ENCODE measurements at regions not wholly inside any gene's neighbourhood (a gene's known extent, or its start where the extent isn't known, plus 50 kb on each side); places are given as distances from the start of the nearest gene placed in this dataset.

DNA sequence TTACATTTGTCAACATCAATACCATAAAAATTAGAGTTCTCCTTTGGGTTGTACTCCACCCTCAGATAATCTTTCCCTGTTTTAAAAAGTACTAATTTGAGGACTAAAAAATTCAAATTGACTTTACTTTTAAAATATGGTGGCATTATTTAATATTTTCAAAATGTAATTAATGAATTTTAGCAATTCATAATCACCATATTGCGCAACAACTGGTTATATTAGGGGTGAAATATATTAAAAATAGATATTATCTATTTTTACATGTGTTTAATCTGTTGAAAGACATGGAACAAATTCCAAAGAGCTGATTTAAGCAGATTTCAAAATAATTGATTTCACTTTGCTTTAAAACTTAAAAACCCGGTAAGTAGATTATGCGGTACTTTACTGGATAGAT is 236.6 kb upstream of the NOL4 start:
- no peak overlapping the region for H3K4me3 Mint-ChIP-seq
- no peaks in the 10 kb centered on the region for H3K36me3 Mint-ChIP-seq (ENCODE audit: low read depth)
- H3K27ac Mint-ChIP-seq, result no peak overlapping the region
- no peaks in the 10 kb centered on the region for H3K4me1 Mint-ChIP-seq
- H3K9me3 Mint-ChIP-seq, result peaks cover 6% of the 10 kb centered on the region
- TF ChIP-seq, protein P1, sequence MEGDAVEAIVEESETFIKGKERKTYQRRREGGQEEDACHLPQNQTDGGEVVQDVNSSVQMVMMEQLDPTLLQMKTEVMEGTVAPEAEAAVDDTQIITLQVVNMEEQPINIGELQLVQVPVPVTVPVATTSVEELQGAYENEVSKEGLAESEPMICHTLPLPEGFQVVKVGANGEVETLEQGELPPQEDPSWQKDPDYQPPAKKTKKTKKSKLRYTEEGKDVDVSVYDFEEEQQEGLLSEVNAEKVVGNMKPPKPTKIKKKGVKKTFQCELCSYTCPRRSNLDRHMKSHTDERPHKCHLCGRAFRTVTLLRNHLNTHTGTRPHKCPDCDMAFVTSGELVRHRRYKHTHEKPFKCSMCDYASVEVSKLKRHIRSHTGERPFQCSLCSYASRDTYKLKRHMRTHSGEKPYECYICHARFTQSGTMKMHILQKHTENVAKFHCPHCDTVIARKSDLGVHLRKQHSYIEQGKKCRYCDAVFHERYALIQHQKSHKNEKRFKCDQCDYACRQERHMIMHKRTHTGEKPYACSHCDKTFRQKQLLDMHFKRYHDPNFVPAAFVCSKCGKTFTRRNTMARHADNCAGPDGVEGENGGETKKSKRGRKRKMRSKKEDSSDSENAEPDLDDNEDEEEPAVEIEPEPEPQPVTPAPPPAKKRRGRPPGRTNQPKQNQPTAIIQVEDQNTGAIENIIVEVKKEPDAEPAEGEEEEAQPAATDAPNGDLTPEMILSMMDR (IDR thresholded peaks at IDR 0.05; ENCODE audit: unreplicated experiment in 3 of 3), result no peak
- H3K27me3 Mint-ChIP-seq (ENCODE audit: low read depth), result no peaks in the 10 kb centered on the region

DNA sequence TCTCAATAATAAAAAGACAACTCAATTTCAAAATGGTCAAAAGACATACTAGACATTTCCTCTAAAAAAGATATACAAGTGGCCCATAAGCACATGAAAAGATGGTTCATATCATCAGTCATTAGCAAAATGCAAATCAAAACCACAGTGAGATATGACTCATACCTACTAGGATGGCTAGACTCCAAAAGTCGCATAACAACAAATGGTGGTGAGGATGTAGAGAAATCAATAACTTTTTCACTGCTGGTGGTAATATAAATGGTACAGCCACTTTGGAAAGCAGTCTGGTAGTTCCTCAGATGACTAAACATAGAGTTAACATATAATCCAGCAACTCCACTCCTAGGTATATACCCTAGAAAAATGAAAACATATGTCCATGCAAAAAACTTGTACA is 242.3 kb upstream of the NOL4 start:
- Mint-ChIP-seq H3K27ac (no peak overlapping the region), H3K4me3 (no peak overlapping the region), H3K36me3 (ENCODE audit: low read depth) (no peaks in the 10 kb centered on the region), H3K4me1 (no peaks in the 10 kb centered on the region), H3K9me3 (peaks cover 4% of the 10 kb centered on the region), H3K27me3 (ENCODE audit: low read depth) (no peaks in the 10 kb centered on the region)
- TF ChIP-seq, protein P1 (IDR thresholded peaks at IDR 0.05; ENCODE audit: unreplicated experiment in 3 of 3), result no peak

DNA sequence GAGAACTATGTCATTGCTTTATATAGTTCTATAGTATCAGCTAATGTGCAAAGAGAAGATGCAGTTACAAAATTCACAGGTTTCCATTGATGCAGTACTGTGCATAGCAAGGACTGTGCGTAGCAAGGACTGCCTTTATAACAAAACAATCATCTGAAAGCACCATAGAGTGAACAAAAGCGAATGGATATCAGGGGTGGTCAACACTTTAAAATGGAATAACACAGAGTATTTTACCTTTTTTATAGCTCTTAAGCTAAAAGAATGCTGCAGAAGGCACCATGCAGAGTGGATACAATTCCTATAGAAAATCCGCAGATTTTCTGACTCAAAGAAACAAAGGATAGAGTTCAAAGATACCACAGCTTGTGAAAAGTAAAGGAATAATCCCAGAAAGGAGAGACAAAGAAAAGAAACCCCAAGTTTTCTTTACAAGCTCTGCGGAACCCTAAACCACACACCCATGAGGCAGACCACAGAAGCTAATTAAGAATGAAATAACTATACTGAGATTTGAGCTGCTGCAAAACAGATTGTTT is 229.9 kb upstream of the DTNA start:
- Mint-ChIP-seq H3K27ac (no peak overlapping the region), H3K4me1 (no peaks in the 10 kb centered on the region), H3K4me3 (no peak overlapping the region), H3K9me3 (no peaks in the 10 kb centered on the region), H3K36me3 (ENCODE audit: low read depth) (no peaks in the 10 kb centered on the region), H3K27me3 (ENCODE audit: low read depth) (no peaks in the 10 kb centered on the region)
- TF ChIP-seq, protein P1 (IDR thresholded peaks at IDR 0.05; ENCODE audit: unreplicated experiment in 3 of 3), result no peak

DNA sequence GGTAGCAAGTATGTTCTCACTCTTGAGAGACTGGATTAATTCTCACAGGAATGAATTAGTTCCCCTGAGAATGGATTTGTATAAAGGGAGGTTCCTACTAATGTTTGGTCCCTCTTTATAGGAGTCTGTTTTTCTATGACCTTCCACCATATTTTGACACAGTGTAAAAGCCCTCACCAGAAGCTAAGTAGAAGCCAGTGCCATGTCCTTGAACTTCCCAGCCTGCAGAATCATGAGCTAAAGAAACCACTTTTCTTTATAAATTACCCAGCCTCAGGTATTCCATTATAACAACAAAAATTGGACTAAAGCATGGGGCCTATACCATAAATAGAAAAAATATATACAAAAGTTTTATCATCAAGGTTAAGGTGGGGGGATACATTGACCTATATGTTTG is 227.9 kb upstream of the DTNA start:
- H3K27ac Mint-ChIP-seq, result no peak overlapping the region
- H3K9me3 Mint-ChIP-seq, result no peaks in the 10 kb centered on the region
- H3K27me3 Mint-ChIP-seq (ENCODE audit: low read depth), result no peaks in the 10 kb centered on the region
- TF ChIP-seq, protein P1 (IDR thresholded peaks at IDR 0.05; ENCODE audit: unreplicated experiment in 3 of 3), result no peak
- no peak overlapping the region for H3K4me3 Mint-ChIP-seq
- H3K4me1 Mint-ChIP-seq, result no peaks in the 10 kb centered on the region
- no peaks in the 10 kb centered on the region for H3K36me3 Mint-ChIP-seq (ENCODE audit: low read depth)

DNA sequence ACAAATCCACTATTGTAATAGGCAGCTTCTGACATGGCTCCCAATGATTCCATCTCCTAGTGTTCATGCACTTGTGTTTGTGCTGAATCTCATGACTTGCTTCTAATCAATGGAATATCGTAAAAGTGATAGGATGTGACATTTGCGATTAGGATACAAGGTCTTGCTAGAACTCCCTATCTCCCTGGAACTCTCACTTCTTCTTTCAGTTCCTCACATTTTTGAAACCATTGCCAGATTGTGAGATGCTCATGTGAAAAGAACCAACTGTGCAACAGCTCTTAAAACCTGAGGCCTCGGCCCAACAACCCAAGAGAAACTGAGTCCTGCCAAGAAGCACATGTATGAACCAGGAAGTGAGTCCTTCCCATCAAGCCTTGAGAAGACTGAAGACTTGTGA is 226.9 kb upstream of the DTNA start:
- Mint-ChIP-seq H3K4me1 (no peaks in the 10 kb centered on the region), H3K9me3 (no peaks in the 10 kb centered on the region), H3K27ac (no peak overlapping the region), H3K36me3 (ENCODE audit: low read depth) (no peaks in the 10 kb centered on the region), H3K4me3 (no peak overlapping the region), H3K27me3 (ENCODE audit: low read depth) (no peaks in the 10 kb centered on the region)
- TF ChIP-seq, protein P1 (IDR thresholded peaks at IDR 0.05; ENCODE audit: unreplicated experiment in 3 of 3), result no peak

DNA sequence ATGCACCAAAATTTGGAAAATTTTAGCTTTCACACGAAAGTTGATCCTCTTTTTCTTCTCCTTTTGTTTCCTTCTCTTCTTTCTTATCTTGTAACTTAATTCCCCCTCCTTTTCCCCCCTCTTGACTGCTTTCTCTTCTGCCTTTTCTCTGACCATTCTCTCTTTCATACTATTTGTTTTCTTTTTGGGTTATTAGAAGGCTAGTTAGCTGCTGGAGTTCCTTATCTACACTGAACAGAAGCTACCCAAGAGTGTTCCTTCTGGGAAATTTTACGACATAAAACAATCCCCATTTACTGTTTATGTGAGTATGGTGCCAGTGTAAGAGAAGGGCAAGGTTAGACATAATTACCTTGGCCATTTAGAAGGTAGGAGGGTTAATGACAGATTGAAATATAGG is 218.4 kb upstream of the DTNA start:
- Mint-ChIP-seq H3K4me3 (peak overlapping the region in 2 of 3 experiments; percentile 5 to 18), H3K27ac (no peak overlapping the region), H3K4me1 (peaks cover 4% of the 10 kb centered on the region), H3K27me3 (ENCODE audit: low read depth) (peaks cover 61% of the 10 kb centered on the region), H3K9me3 (no peaks in the 10 kb centered on the region), H3K36me3 (ENCODE audit: low read depth) (no peaks in the 10 kb centered on the region)
- TF ChIP-seq, protein P1 (IDR thresholded peaks at IDR 0.05; ENCODE audit: unreplicated experiment in 3 of 3), result no peak

Measured in nephron (organoid).